ENCODE measurements at regions not wholly inside any gene's neighbourhood (a gene's known extent, or its start where the extent isn't known, plus 50 kb on each side); places are given as distances from the start of the nearest gene placed in this dataset.
"Not testable (repeated sequence)": the region's sequence is repeated elsewhere in the genome, so short reads cannot be mapped to it uniquely, and the experiment has no call there.

- H3K27ac Mint-ChIP-seq; H3K9me3 Mint-ChIP-seq; H3K4me3 Mint-ChIP-seq; POLR2A ChIA-PET; H3K27me3 Mint-ChIP-seq; H3K4me1 Mint-ChIP-seq; DNase-seq; H3K36me3 Mint-ChIP-seq (ENCODE audit: low read depth); CTCF ChIA-PET: not testable (repeated sequence)
Measured at GRCh38 chr11:37858806-37859537, 1260.9 kb upstream of the RAG2 start.

GRCh38 chr11:37858398-37858797 is 1260.4 kb upstream of the RAG2 start:
- ChIA-PET CTCF (no interaction called here), POLR2A (no interaction called here)
- Mint-ChIP-seq H3K27ac (no peak overlapping the region), H3K4me1 (no peaks in the 10 kb centered on the region), H3K4me3 (no peak overlapping the region), H3K9me3 (peaks cover 4% of the 10 kb centered on the region), H3K27me3 (no peaks in the 10 kb centered on the region), H3K36me3 (ENCODE audit: low read depth) (no peaks in the 10 kb centered on the region)
- no peak for DNase-seq

GRCh38 chr11:37857726-37858125 is 1259.7 kb upstream of the RAG2 start:
- CTCF ChIA-PET, result no interaction called here
- POLR2A ChIA-PET, result no interaction called here
- Mint-ChIP-seq H3K4me3 (no peak overlapping the region), H3K9me3 (peaks cover 4% of the 10 kb centered on the region), H3K4me1 (no peaks in the 10 kb centered on the region), H3K27me3 (no peaks in the 10 kb centered on the region), H3K27ac (no peak overlapping the region), H3K36me3 (ENCODE audit: low read depth) (no peaks in the 10 kb centered on the region)
- DNase-seq, result no peak

GRCh38 chr11:37849706-37850105 is 1251.7 kb upstream of the RAG2 start:
- Mint-ChIP-seq H3K9me3 (peaks cover 4% of the 10 kb centered on the region), H3K36me3 (ENCODE audit: low read depth) (no peaks in the 10 kb centered on the region), H3K27ac (no peak overlapping the region), H3K27me3 (no peaks in the 10 kb centered on the region), H3K4me1 (no peaks in the 10 kb centered on the region), H3K4me3 (no peak overlapping the region)
- CTCF ChIA-PET, result no interaction called here
- POLR2A ChIA-PET, result no interaction called here
- no peak for DNase-seq

GRCh38 chr11:37843603-37844002 is 1245.6 kb upstream of the RAG2 start:
- no peak overlapping the region for H3K27ac Mint-ChIP-seq
- no peak overlapping the region for H3K4me3 Mint-ChIP-seq
- DNase-seq, result no peak
- POLR2A ChIA-PET, result no interaction called here
- no peaks in the 10 kb centered on the region for H3K27me3 Mint-ChIP-seq
- peaks cover 4% of the 10 kb centered on the region for H3K9me3 Mint-ChIP-seq
- H3K4me1 Mint-ChIP-seq, result no peaks in the 10 kb centered on the region
- H3K36me3 Mint-ChIP-seq (ENCODE audit: low read depth), result no peaks in the 10 kb centered on the region
- CTCF ChIA-PET, result no interaction called here

- H3K27me3 Mint-ChIP-seq, result no peaks in the 10 kb centered on the region
- H3K4me1 Mint-ChIP-seq, result no peaks in the 10 kb centered on the region
- ChIA-PET CTCF (no interaction called here), POLR2A (no interaction called here)
- no peak overlapping the region for H3K4me3 Mint-ChIP-seq
- no peak overlapping the region for H3K27ac Mint-ChIP-seq
- DNase-seq, result no peak
- no peaks in the 10 kb centered on the region for H3K36me3 Mint-ChIP-seq (ENCODE audit: low read depth)
- peaks cover 2% of the 10 kb centered on the region for H3K9me3 Mint-ChIP-seq
Measured at GRCh38 chr11:37841016-37841415, 1243.0 kb upstream of the RAG2 start.

GRCh38 chr11:37840345-37840744 is 1242.3 kb upstream of the RAG2 start:
- DNase-seq; H3K9me3 Mint-ChIP-seq; POLR2A ChIA-PET; H3K4me3 Mint-ChIP-seq; H3K27me3 Mint-ChIP-seq; H3K36me3 Mint-ChIP-seq (ENCODE audit: low read depth); H3K4me1 Mint-ChIP-seq; H3K27ac Mint-ChIP-seq: not testable (repeated sequence)
- CTCF ChIA-PET, result interaction anchor here (0.6 kb wide), 1 partner anchor 26 kb away, joined by 4 read pairs; no protein-coding TSS in a partner anchor

- POLR2A ChIA-PET, result no interaction called here
- H3K4me1 Mint-ChIP-seq, result no peaks in the 10 kb centered on the region
- no peak overlapping the region for H3K27ac Mint-ChIP-seq
- H3K36me3 Mint-ChIP-seq (ENCODE audit: low read depth), result no peaks in the 10 kb centered on the region
- H3K9me3 Mint-ChIP-seq, result no peaks in the 10 kb centered on the region
- H3K4me3 Mint-ChIP-seq, result no peak overlapping the region
- CTCF ChIA-PET, result no interaction called here
- no peaks in the 10 kb centered on the region for H3K27me3 Mint-ChIP-seq
- no peak for DNase-seq
Measured at GRCh38 chr11:37830529-37830928, 1232.5 kb upstream of the RAG2 start.

GRCh38 chr11:37817727-37818270 is 1219.8 kb upstream of the RAG2 start:
- POLR2A ChIA-PET, result no interaction called here
- Mint-ChIP-seq H3K9me3 (peaks cover 3% of the 10 kb centered on the region), H3K27ac (no peak overlapping the region), H3K27me3 (no peaks in the 10 kb centered on the region), H3K4me3 (no peak overlapping the region), H3K36me3 (ENCODE audit: low read depth) (no peaks in the 10 kb centered on the region), H3K4me1 (no peaks in the 10 kb centered on the region)
- no peak for DNase-seq
- CTCF ChIA-PET, result no interaction called here

GRCh38 chr11:37812281-37812880 is 1214.3 kb upstream of the RAG2 start:
- H3K9me3 Mint-ChIP-seq, result no peaks in the 10 kb centered on the region
- DNase-seq, result no peak

GRCh38 chr11:37811349-37811748 is 1213.3 kb upstream of the RAG2 start:
- H3K9me3 Mint-ChIP-seq, result no peaks in the 10 kb centered on the region
- POLR2A ChIA-PET, result no interaction called here
- H3K4me1 Mint-ChIP-seq, result no peaks in the 10 kb centered on the region
- DNase-seq, result no peak
- no peak overlapping the region for H3K27ac Mint-ChIP-seq
- H3K36me3 Mint-ChIP-seq (ENCODE audit: low read depth), result no peaks in the 10 kb centered on the region
- CTCF ChIA-PET, result no interaction called here
- H3K4me3 Mint-ChIP-seq, result no peak overlapping the region
- H3K27me3 Mint-ChIP-seq, result no peaks in the 10 kb centered on the region

More at GRCh38 chr11:37812281-37812880, 1214.3 kb upstream of the RAG2 start:
- ChIA-PET POLR2A (no interaction called here), CTCF (no interaction called here)
- H3K4me3 Mint-ChIP-seq, result no peak overlapping the region
- H3K27me3 Mint-ChIP-seq, result no peaks in the 10 kb centered on the region
- H3K36me3 Mint-ChIP-seq (ENCODE audit: low read depth), result no peaks in the 10 kb centered on the region
- no peak overlapping the region for H3K27ac Mint-ChIP-seq
- no peaks in the 10 kb centered on the region for H3K4me1 Mint-ChIP-seq

- no peaks in the 10 kb centered on the region for H3K27me3 Mint-ChIP-seq
Measured at GRCh38 chr11:37804666-37805065, 1206.6 kb upstream of the RAG2 start.

GRCh38 chr11:37788141-37788877 is 1190.3 kb upstream of the RAG2 start:
- ChIA-PET CTCF (no interaction called here), POLR2A (no interaction called here)
- Mint-ChIP-seq H3K27me3 (no peaks in the 10 kb centered on the region), H3K9me3 (peaks cover 10% of the 10 kb centered on the region), H3K27ac (no peak overlapping the region), H3K36me3 (ENCODE audit: low read depth) (no peaks in the 10 kb centered on the region), H3K4me1 (no peaks in the 10 kb centered on the region), H3K4me3 (no peak overlapping the region)
- DNase-seq, result no peak

More at GRCh38 chr11:37804666-37805065, 1206.6 kb upstream of the RAG2 start:
- H3K27ac Mint-ChIP-seq, result no peak overlapping the region
- H3K9me3 Mint-ChIP-seq, result no peaks in the 10 kb centered on the region
- ChIA-PET CTCF (no interaction called here), POLR2A (no interaction called here)
- no peak for DNase-seq
- H3K4me1 Mint-ChIP-seq, result no peaks in the 10 kb centered on the region
- H3K4me3 Mint-ChIP-seq, result no peak overlapping the region
- H3K36me3 Mint-ChIP-seq (ENCODE audit: low read depth), result no peaks in the 10 kb centered on the region
